ENCODE measurements at regions not wholly inside any gene's neighbourhood (a gene's known extent, or its start where the extent isn't known, plus 50 kb on each side); places are given as distances from the start of the nearest gene placed in this dataset.

GRCh38 chr14:44774396-44774795 is 187.4 kb downstream of the KLHL28 start:
- TF ChIP-seq REST (IDR thresholded peaks at IDR 0.05; ENCODE audit: insufficient replicate concordance, low read depth): no peak
- no peak for TF ChIP-seq CTCF (IDR thresholded peaks at IDR 0.05; ENCODE audit: insufficient read depth, low read length)
- DNase-seq (ENCODE audit: low read depth in 1 of 2, low spot score in 1 of 2): no peak
- H3K27me3 ChIP-seq (ENCODE audit: insufficient read depth, poor library complexity, severe bottlenecking): no peaks in the 10 kb centered on the region
- H3K27ac ChIP-seq (replicated peaks): no peak overlapping the region
- H3K4me3 ChIP-seq (replicated peaks; ENCODE audit: insufficient read depth, low read length): no peak overlapping the region

GRCh38 chr14:44771496-44771895 is 190.3 kb downstream of the KLHL28 start:
- Histone ChIP-seq H3K27ac (replicated peaks) (no peak overlapping the region), H3K4me3 (replicated peaks; ENCODE audit: insufficient read depth, low read length) (no peak overlapping the region), H3K27me3 (ENCODE audit: insufficient read depth, poor library complexity, severe bottlenecking) (no peaks in the 10 kb centered on the region)
- TF ChIP-seq REST (IDR thresholded peaks at IDR 0.05; ENCODE audit: insufficient replicate concordance, low read depth): no peak
- TF ChIP-seq POLR2AphosphoS5 (IDR thresholded peaks at IDR 0.05; ENCODE audit: low read depth): no peak
- no peak for TF ChIP-seq GABPA (IDR thresholded peaks at IDR 0.05; ENCODE audit: low read depth)
- TF ChIP-seq SPI1 (IDR thresholded peaks at IDR 0.05; ENCODE audit: borderline replicate concordance, low read depth): no peak
- TF ChIP-seq CTCF (IDR thresholded peaks at IDR 0.05; ENCODE audit: insufficient read depth, low read length): no peak
- DNase-seq (ENCODE audit: low read depth in 1 of 2, low spot score in 1 of 2): no peak

GRCh38 chr14:44770201-44770600 is 191.5 kb downstream of the KLHL28 start:
- Histone ChIP-seq H3K27ac (replicated peaks) (no peak overlapping the region), H3K27me3 (ENCODE audit: insufficient read depth, poor library complexity, severe bottlenecking) (no peaks in the 10 kb centered on the region), H3K4me3 (replicated peaks; ENCODE audit: insufficient read depth, low read length) (no peak overlapping the region)
- no peak for DNase-seq (ENCODE audit: low read depth in 1 of 2, low spot score in 1 of 2)
- no peak for TF ChIP-seq CTCF (IDR thresholded peaks at IDR 0.05; ENCODE audit: insufficient read depth, low read length)
- TF ChIP-seq GABPA (IDR thresholded peaks at IDR 0.05; ENCODE audit: low read depth): no peak
- no peak for TF ChIP-seq POLR2AphosphoS5 (IDR thresholded peaks at IDR 0.05; ENCODE audit: low read depth)
- no peak for TF ChIP-seq REST (IDR thresholded peaks at IDR 0.05; ENCODE audit: insufficient replicate concordance, low read depth)
- no peak for TF ChIP-seq SPI1 (IDR thresholded peaks at IDR 0.05; ENCODE audit: borderline replicate concordance, low read depth)

Data from HL-60 (cell line).